Activated CD4-positive, alpha-beta T cell treated with anti-CD3 and anti-CD28 coated beads, Interleukin-2, amount 10 ng/mL, durations not matched to agents 24 days and 14 days (primary cell): ENCODE measurements at regions not wholly inside any gene's neighbourhood (a gene's known extent, or its start where the extent isn't known, plus 50 kb on each side); places are given as distances from the start of the nearest gene placed in this dataset.

Experiments
- DNase-seq: peaks from one replicate; pipeline ENCODE4 v3.0.0; 2022
- H3K27ac Mint-ChIP-seq: one replicate; pipeline ENCODE4 v1.8.0; 2022; ENCODE audit warnings: mild to moderate bottlenecking, mixed read lengths
- H3K27me3 Mint-ChIP-seq: one replicate; pipeline ENCODE4 v1.8.0; 2022; ENCODE audit warnings: mixed read lengths
- H3K36me3 Mint-ChIP-seq: one replicate; pipeline ENCODE4 v1.8.0; 2022; ENCODE audit warnings: low read depth, mild to moderate bottlenecking, mixed read lengths
- H3K4me1 Mint-ChIP-seq: one replicate; pipeline ENCODE4 v1.8.0; 2021; ENCODE audit warnings: mixed read lengths
- H3K4me3 Mint-ChIP-seq: one replicate; pipeline ENCODE4 v1.8.0; 2022; ENCODE audit warnings: mild to moderate bottlenecking, moderate library complexity, mixed read lengths
- H3K9me3 Mint-ChIP-seq: one replicate; pipeline ENCODE4 v1.8.0; 2021; ENCODE audit warnings: mixed read lengths
- intact Hi-C: fragments of 100-400 bp; cut with micrococcal nuclease; formaldehyde crosslinking; loops from one replicate; pipeline ENCODE4 v1.15.1; 2023

DNA sequence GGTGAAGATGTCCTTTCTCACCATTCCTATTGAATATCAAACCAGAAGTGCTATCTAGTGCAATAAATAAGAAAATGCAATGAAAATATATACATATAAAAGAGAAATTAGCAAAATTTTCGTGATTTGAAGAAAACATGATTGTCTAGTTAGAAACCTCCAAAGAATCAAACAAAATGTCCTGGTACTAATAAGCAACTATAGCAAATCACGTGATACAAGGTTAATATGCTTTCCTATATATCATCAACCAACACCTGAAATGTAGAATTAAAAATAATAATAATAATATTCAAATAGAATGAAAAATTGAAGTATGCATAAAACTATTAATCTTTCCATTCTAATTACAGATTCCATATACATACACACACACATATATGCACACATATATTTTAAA lies 183.9 kb upstream of the POM121L12 start:
- no peak for DNase-seq
- Mint-ChIP-seq H3K27me3 (no peaks in the 10 kb centered on the region), H3K27ac (no peak overlapping the region), H3K9me3 (peaks cover 6% of the 10 kb centered on the region), H3K36me3 (no peaks in the 10 kb centered on the region), H3K4me3 (no peak overlapping the region), H3K4me1 (no peaks in the 10 kb centered on the region)
- intact Hi-C loops, result loop anchor here (10.0 kb wide), 1 partner anchor 67 kb away; no protein-coding TSS in a partner anchor

DNA sequence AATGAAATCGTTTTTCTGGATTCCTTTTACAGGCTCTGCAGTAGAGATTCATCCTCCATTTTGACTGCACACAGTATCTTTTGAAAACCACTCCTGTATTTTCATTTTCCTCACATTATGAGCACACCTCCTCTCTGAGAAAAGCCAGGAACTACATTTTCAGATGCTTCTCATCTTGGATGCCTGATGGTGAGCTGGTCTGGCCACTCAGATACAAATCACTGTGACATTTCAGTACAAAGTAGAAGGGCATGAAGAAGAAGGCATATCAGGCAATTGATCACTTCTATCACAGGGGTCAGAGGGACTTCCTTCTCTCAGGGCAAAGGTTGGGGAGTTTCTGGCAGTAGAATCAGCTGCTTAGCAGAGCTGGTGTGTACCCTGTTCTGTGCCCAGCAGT lies 192.0 kb upstream of the POM121L12 start:
- Mint-ChIP-seq H3K27me3 (no peaks in the 10 kb centered on the region), H3K4me1 (no peaks in the 10 kb centered on the region), H3K27ac (no peak overlapping the region), H3K9me3 (peaks cover 3% of the 10 kb centered on the region), H3K36me3 (no peaks in the 10 kb centered on the region), H3K4me3 (no peak overlapping the region)
- no peak for DNase-seq
- intact Hi-C loops, result no loop called here

DNA sequence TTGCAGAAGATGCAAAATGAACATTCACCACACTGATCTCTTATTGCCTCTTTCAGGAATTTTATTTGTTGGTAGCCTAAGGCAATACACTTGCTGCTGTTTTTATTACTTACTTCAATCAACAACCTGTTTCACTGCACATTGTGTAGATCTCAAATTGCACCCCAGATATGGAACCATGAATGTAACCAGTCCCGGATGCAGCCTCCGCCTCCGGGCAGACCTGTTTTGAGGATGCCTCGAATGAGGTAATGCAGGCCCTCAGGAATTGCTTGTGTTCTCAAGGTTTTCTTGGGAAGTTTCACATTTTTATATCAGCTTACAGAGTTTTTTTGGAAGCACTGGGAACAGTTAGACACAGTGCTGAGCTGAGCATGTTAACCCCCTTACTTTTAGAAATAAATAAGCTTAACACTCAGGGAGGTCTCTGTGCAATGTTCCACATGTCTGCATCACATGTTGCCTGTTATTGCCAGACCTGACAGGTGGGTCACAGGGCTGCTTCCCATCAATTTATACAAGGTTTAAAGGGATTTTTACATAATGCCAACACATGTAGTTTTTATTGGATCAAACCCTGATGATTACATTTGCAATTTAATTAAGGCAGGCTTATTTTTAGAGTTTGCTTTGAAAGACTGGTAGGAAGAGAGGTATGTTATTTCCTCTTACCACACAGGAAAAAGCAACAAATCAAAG lies 193.1 kb upstream of the POM121L12 start:
- no peak for DNase-seq
- Mint-ChIP-seq H3K27ac (no peak overlapping the region), H3K36me3 (no peaks in the 10 kb centered on the region), H3K4me3 (no peak overlapping the region), H3K4me1 (no peaks in the 10 kb centered on the region), H3K27me3 (no peaks in the 10 kb centered on the region), H3K9me3 (peaks cover 6% of the 10 kb centered on the region)
- intact Hi-C loops, result no loop called here

DNA sequence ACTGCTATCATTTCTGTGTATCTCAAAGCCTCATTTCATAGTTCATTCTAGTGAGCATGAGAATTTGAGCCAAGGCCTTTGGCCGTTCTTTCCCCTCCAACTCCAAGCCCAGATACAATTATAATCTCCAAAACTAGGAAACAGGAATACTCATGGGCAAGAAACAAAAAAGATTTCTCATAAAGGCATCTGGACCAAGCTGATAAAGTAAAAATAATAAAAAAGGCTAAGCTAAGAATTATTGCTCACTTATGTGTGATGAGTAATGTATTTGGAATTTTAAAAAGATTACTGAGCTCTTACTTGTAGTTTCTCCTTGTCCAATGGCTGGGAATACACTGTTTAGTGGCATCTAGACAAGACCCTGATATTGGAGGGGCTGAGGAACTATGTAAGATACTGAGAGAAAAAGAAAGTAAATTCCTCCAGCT lies 196.4 kb upstream of the POM121L12 start:
- Mint-ChIP-seq H3K27me3 (no peaks in the 10 kb centered on the region), H3K36me3 (no peaks in the 10 kb centered on the region), H3K27ac (no peak overlapping the region), H3K4me3 (no peak overlapping the region), H3K4me1 (no peaks in the 10 kb centered on the region), H3K9me3 (peaks cover 6% of the 10 kb centered on the region)
- no peak for DNase-seq
- intact Hi-C loops, result no loop called here

DNA sequence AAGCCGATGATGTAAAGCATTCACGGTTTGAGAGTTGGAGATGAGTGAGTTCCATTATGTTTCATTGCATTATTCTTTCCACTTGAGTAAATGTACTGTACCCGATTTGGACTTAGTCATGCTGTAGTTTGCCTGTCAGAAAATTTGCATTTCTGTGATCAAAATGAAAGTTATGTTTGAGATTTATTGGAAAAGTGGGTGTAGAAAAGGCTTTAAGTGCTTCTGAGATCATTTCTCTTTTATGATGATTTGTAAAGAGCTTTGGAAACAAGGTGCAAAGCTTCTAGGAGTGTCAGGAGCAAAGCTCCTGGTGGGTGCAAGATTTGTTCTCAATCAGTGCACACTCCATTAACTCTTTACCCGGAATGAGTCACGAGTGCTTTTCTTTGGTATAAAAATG lies 204.1 kb upstream of the POM121L12 start:
- H3K9me3 Mint-ChIP-seq, result peaks cover 22% of the 10 kb centered on the region
- H3K27me3 Mint-ChIP-seq, result no peaks in the 10 kb centered on the region
- no peaks in the 10 kb centered on the region for H3K4me1 Mint-ChIP-seq
- intact Hi-C loops, result no loop called here
- H3K36me3 Mint-ChIP-seq, result no peaks in the 10 kb centered on the region
- no peak for DNase-seq
- H3K4me3 Mint-ChIP-seq, result no peak overlapping the region
- H3K27ac Mint-ChIP-seq, result no peak overlapping the region

DNA sequence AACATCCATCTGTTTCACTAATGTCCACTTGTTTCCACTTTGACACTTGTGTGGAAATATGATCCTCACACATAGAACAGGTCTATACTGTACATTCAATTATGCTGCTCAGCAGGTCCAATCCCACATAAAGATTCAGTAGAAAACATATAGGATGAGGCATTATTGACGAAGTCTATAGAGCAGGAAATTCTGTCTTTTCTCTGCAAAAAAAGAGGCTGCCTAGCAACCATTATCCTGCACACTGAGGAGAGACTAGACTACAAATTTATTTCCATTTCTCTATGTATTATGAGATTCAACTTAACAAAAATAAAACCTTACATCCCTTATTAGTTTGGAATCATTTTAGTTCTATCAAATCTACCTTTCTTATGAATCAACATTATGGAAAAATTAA lies 204.6 kb upstream of the POM121L12 start:
- H3K27me3 Mint-ChIP-seq, result no peaks in the 10 kb centered on the region
- peaks cover 22% of the 10 kb centered on the region for H3K9me3 Mint-ChIP-seq
- intact Hi-C loops, result no loop called here
- H3K27ac Mint-ChIP-seq, result no peak overlapping the region
- no peaks in the 10 kb centered on the region for H3K36me3 Mint-ChIP-seq
- H3K4me1 Mint-ChIP-seq, result no peaks in the 10 kb centered on the region
- DNase-seq, result no peak
- no peak overlapping the region for H3K4me3 Mint-ChIP-seq

DNA sequence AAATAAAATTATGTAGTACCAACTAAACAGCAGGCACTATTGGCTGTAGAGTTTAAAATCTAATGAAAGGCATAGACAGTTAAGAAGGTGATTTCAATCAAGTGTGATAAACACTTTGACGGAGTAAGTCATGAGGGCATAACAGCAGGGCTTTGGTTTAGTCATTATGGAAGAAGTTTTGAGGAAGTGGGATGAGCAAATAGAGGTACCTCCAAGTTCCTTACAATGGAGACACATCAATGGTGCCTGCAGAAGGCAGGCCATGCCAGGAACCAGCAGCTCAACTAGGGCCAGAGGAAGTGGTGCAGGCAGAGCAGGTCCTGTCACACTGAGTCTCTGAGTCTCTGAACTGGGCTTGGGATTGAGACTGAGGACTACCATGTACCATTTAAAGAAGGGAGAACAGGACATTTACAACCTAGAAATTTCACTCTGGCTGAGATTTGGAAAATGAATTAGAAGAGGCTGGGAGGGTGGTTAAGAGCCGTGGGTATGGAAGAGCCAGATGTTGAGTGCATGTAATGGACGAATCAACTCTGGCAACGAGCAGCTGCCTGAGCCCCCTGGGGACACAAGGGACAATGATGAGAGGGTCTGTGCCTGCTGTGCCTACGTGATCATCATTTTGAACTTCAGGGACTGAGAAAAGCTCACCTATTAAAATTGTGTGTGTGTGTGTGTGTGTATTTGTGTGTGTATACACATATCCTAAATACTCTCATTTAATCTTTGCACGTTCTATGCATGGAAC lies 208.7 kb upstream of the POM121L12 start:
- Mint-ChIP-seq H3K4me3 (no peak overlapping the region), H3K27me3 (no peaks in the 10 kb centered on the region), H3K4me1 (no peaks in the 10 kb centered on the region), H3K27ac (no peak overlapping the region), H3K9me3 (peaks cover 21% of the 10 kb centered on the region), H3K36me3 (no peaks in the 10 kb centered on the region)
- intact Hi-C loops, result no loop called here
- no peak for DNase-seq

DNA sequence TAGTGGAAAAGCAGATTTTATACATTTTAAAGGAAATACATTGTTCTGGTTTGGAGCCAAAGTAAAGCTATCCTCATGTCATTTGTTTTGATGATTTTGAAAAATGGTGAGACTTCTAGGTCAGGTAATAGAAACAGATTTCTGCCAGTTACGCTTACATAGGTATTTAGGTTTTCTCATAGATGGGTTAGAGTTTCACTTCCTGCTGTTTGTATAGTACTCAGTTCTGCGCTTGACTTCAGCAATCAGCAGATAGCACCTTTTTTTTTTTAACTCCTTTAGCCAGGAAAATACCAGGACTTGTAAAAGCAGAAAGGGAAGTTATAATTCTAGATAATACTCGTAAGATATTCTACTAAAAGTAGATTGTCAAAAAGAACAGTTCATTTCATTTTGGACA lies 209.8 kb upstream of the POM121L12 start:
- no peak overlapping the region for H3K27ac Mint-ChIP-seq
- DNase-seq, result no peak
- H3K4me1 Mint-ChIP-seq, result no peaks in the 10 kb centered on the region
- peaks cover 21% of the 10 kb centered on the region for H3K9me3 Mint-ChIP-seq
- H3K36me3 Mint-ChIP-seq, result no peaks in the 10 kb centered on the region
- no peak overlapping the region for H3K4me3 Mint-ChIP-seq
- intact Hi-C loops, result no loop called here
- no peaks in the 10 kb centered on the region for H3K27me3 Mint-ChIP-seq

DNA sequence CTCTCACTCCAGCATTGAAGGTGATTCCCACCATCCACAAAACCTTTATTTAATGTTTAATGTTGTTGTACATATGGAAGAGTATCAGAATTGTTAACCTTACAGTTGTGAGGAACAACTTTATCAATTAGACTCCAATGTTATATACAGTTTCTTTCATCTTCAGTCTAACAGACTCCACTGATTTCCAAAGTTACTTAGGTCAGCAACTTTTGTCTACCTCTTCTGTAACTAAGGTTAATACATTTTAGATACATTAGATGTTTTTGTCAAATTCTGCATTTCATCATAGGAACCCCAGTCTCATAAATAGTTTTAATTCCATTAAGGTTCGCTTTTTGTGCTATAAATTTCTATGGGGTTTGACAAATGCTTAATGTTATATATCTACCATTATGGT lies 223.9 kb upstream of the POM121L12 start:
- Mint-ChIP-seq H3K27me3 (no peaks in the 10 kb centered on the region), H3K9me3 (peaks cover 5% of the 10 kb centered on the region), H3K4me3 (no peak overlapping the region), H3K36me3 (no peaks in the 10 kb centered on the region), H3K4me1 (no peaks in the 10 kb centered on the region), H3K27ac (no peak overlapping the region)
- DNase-seq, result no peak
- intact Hi-C loops, result no loop called here

DNA sequence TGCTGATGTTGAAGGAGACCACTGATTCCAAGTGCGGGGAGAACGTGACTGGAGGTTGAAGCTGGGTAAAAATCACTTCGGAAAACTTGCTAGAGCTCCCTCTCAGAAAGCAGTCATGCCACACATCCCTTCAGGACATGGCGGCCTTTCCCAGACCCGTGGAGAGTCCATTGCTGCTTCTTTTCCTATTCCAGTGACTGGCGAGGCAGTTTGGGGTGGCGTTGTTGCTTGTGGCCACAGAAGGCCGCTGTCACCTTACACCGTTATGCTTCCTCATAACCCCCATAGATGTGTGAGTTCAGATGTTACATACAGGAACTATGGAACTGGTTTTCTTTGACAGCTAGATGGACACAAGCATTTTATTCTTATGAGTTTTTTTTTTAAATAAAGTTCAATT lies 235.6 kb upstream of the POM121L12 start:
- Mint-ChIP-seq H3K27ac (no peak overlapping the region), H3K36me3 (no peaks in the 10 kb centered on the region), H3K9me3 (peaks cover 15% of the 10 kb centered on the region), H3K4me1 (no peaks in the 10 kb centered on the region), H3K4me3 (no peak overlapping the region), H3K27me3 (no peaks in the 10 kb centered on the region)
- intact Hi-C loops, result no loop called here
- no peak for DNase-seq

DNA sequence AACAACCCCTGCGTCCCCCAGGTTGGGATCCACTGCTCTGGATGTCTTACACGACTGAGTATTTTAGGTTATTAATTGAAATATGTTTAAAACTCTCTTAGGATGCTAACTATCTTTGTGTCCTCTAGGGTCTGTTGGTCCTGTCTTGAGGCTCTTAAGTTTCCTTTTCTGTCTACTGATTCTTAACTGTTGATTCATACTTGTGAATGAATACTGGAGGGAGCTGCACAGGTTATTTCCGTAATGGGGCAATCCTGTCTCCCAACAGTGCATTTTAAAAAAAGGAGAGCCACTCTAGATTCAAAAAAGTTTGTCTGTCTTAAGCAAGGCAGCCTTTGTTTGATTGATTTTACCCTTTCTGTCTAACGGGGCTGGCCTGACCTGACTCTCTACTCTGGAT lies 237.6 kb upstream of the POM121L12 start:
- no peak for DNase-seq
- Mint-ChIP-seq H3K27ac (no peak overlapping the region), H3K27me3 (no peaks in the 10 kb centered on the region), H3K9me3 (peaks cover 8% of the 10 kb centered on the region), H3K4me3 (no peak overlapping the region), H3K4me1 (no peaks in the 10 kb centered on the region), H3K36me3 (no peaks in the 10 kb centered on the region)
- intact Hi-C loops, result no loop called here

DNA sequence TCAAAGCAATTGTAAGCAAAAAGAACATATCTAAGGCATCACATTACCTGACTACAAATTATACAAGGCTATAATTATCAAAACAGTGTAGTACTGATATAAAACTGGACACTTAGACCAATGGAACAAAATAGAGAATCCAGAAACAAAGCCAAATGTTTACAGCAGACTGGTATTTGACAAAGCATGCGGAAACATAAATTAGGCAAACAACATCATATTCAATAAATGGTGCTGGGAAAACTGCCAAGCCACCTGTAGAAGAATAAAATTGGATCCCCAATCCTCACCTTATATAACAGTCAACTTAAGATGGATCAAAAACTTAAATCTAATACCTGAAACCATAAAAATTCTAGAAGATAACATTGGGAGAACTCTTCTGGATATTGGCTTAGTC lies 240.8 kb upstream of the POM121L12 start:
- intact Hi-C loops, result no loop called here
- H3K4me3 Mint-ChIP-seq, result no peak overlapping the region
- no peaks in the 10 kb centered on the region for H3K36me3 Mint-ChIP-seq
- H3K4me1 Mint-ChIP-seq, result no peaks in the 10 kb centered on the region
- peaks cover 8% of the 10 kb centered on the region for H3K9me3 Mint-ChIP-seq
- H3K27me3 Mint-ChIP-seq, result no peaks in the 10 kb centered on the region
- DNase-seq, result no peak
- no peak overlapping the region for H3K27ac Mint-ChIP-seq

DNA sequence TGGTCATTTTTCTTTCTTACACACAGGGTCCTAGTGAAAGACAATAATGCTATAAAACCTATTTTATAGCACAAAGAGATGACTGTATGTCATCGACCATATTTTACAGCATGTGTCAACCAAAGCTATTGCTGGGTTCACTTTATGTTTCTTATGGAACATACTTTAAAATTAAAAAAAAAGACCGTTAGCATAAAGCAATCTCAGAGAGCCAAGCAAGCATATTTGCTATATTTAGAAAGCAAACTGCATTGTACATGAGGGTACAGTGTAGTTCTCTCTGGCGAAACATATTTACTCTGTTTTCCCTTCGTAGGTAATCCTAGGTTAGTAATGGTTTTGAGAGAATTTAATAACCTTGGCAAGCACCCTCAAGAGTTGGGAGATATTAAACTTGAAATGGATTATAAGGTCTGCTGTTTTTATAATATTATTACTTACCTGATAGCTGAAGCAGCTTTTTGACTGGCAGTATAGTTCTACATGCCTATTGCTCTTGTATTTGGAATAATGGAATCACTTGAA lies 244.2 kb upstream of the POM121L12 start:
- no peak overlapping the region for H3K27ac Mint-ChIP-seq
- H3K4me1 Mint-ChIP-seq, result no peaks in the 10 kb centered on the region
- no peaks in the 10 kb centered on the region for H3K36me3 Mint-ChIP-seq
- no peaks in the 10 kb centered on the region for H3K27me3 Mint-ChIP-seq
- H3K4me3 Mint-ChIP-seq, result no peak overlapping the region
- no peak for DNase-seq
- intact Hi-C loops, result no loop called here
- H3K9me3 Mint-ChIP-seq, result peaks cover 4% of the 10 kb centered on the region

DNA sequence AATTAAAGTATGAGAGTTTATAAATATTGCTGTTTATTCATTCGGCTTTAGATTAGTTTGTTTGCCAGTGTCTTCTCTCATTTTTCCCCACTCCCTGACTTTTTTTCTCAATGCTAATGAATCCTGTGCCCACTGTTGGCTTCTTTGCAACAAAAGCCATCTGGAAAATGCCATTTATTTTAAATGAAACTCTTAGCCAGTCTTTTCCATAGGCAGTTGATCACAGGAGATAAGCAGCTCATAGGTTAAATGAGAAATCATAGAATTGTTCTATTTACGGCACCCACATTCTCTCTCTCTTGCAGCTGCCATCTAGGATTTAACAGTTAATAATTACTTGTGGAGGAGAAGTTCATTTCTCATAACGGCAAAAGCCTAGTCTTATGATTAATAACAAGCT lies 249.3 kb upstream of the POM121L12 start:
- Mint-ChIP-seq H3K4me3 (no peak overlapping the region), H3K4me1 (no peaks in the 10 kb centered on the region), H3K36me3 (no peaks in the 10 kb centered on the region), H3K27ac (no peak overlapping the region), H3K9me3 (peaks cover 11% of the 10 kb centered on the region), H3K27me3 (no peaks in the 10 kb centered on the region)
- intact Hi-C loops, result loop anchor here (10.0 kb wide), 1 partner anchor 69 kb away; no protein-coding TSS in a partner anchor
- DNase-seq, result no peak
